NCI-H2227 (cell line): ENCODE measurements at regions not wholly inside any gene's neighbourhood (a gene's known extent, or its start where the extent isn't known, plus 50 kb on each side); places are given as distances from the start of the nearest gene placed in this dataset.

ENCODE experiments used
- DNase-seq: peaks from one replicate; lab custom pipeline; 2025; ENCODE audit not compliant: unreplicated experiment; lab: John Stamatoyannopoulos, UW

DNA sequence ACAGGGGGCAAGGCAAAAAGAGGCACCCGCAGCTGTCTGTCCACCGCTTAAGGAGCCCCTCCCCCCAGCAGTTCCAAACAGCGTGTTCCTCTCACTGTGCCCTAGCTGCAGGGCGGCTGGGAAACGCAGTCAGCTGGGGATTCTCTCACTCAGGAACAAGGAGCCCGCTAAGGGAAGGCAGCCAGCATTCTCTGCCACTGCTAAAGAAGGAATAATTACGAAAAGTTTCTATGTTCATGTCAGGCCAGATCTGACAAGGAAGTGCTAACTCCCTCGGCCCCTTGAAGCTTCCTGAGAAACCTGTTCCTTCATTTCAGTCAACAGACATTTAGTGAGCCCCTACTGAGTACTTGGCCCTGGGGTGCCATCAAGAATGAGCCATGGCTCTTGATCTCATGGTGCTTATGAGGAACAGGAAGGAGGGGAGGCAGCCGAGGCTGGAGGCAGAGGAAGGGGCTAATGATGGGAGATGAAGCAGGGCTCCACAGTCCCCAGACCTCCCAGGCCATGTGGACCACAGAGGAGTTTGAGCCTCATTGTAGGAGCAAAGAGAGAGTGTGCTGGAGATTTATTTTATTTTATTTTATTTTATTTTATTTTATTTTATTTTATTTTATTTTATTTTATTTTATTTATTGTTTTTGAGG, 101.7 kb upstream of the PMEPA1 start:
- no peak for DNase-seq

GRCh38 chr20:57810511-57811373, 100.9 kb upstream of the PMEPA1 start:
- no peak for DNase-seq

GRCh38 chr20:57809661-57810172, 99.9 kb upstream of the PMEPA1 start:
- DNase-seq: no peak

- DNase-seq: no peak
These were observed 99.3 kb upstream of the PMEPA1 start for GRCh38 chr20:57809149-57809548.

DNA sequence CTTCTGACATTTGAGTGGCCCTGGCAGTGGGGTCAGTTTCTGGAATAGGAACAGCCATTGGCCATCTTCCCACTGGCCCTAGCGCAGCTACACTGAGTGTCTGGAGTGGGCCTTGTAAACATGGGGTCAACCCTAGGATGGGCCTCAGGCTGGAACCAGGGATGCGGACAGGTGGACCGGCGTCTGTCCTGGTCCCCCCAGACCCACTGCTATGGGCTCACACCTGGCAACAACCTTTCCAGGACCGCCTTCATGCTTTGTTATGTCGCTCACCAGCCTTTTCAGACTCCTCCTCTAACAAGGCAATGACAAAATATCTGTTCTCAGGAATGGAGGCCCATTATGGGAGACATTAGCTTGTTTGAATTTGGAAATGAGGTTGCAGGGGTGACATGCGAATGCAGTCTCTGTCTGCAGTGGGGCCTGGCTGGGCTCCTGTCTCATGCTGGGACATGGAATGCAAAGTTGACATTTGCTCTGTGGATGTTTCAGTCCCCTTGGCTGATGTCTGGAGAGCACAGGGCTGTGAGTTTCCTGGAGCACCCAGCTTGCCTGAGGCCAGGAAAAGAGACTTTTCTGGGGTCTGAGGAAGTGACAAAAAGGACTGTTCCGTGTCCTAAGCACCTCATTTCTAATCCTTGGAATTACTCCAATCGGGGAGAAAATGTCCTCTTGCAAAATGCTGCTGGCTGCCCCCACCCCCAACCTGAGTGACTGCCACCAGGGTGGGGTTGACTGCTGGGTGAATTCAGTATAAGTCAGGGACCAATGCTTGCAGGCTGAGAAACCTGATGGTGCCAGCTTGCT, 98.7 kb upstream of the PMEPA1 start:
- no peak for DNase-seq

DNA sequence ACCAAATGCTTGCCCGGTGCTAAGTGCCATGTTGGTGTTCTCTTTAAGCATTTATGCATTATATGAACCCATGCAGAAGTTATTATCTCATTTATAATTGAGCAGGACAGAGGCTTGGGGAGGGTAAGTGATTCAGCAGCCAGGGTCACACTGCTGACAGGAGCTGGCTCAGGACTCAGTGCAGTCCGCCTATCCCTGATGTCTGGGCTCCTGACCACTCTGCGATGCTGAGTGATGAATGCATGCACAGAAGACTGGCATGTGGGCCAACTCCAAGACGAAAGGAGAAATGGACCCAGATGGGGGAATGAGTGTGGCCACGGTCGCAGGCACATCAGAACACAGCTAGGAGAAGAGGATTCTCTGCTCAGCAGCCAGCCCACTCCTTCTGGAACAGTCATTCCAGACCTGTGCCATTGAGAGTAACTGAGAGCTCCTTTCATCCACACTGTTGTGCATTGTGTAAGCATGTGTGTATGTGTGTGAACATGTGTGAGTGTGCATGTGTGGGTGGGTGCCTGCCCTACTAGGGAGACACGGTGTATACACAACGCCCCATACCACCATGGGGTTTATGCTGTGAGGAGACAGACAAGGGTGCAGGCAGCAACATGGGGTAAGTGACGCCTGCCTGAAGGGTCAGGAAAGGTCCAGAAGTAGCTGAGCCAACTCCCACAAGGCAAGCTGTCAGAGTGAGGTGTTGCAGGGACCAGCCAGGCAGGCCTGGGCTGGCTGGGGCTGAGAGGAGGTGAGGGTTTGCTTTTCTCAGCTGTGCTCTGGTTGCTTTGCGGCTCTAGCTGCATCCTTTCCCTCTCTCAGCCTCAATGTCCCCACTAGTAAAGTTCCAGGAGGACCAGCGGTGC, 97.8 kb upstream of the PMEPA1 start:
- no peak for DNase-seq

GRCh38 chr20:57806975-57807374, 97.2 kb upstream of the PMEPA1 start:
- DNase-seq: no peak

GRCh38 chr20:57806476-57806875, 96.7 kb upstream of the PMEPA1 start:
- DNase-seq: no peak

GRCh38 chr20:57805747-57806146, 95.9 kb upstream of the PMEPA1 start:
- DNase-seq: no peak

GRCh38 chr20:57804470-57805250, 94.8 kb upstream of the PMEPA1 start:
- DNase-seq: no peak

DNA sequence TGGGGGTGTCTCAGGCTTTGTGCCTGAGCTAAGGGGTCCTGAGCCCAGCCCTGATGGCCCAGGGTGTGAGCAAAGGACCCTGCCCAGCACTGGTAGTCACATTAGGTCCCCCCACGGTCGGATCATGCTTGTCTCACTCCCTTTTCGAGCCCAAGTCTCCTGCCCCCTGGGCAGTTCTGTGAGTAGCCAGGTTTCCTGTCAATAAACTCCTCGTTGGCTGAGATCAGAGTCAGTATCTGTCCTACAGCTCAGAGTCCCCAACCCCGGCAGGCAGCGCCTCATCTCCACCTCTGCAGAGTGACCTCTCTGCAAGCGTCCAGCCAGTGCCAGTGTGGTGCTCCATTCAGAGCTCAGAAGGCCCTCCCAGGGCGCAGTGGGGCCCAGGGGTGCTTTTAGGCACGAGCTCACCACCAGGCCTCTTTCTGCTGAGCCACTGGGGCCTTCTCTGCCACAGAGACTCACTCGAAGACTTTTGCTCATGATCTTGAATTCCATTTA, 93.7 kb upstream of the PMEPA1 start:
- no peak for DNase-seq

DNA sequence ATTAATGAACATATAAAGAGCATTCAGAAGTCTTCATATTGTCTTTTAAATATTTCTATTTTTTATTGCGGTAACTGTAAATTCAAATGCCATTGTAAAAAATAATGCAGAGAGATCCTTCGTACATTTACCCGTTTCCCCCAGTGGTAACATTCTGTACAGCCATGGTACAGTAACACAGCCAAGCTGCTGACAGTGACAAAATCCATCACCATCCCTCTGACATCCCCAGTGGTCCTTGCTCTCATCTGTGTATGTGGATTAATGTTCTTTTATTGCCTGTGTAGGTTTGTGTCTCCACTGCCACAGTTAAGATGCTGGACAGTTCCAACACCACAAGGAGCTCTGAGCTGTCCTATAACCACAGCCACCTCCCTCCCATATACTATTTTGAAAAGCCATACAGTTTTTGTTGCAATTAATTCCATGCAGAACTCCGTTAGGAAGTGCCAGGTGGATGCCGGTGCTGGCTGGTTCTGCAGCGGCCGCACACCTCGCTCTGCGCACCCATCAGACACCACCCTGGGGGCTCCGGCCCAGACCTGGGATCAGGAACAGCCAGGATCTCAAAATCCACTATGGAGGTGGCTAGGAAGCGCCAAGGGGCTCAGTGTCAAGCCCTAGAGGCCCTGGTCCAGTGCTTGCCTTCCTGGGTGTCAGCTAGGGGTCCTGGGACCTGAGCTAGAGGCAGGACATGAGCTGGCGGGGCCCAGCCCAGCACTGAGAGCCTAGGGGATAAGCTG, 93.1 kb upstream of the PMEPA1 start:
- DNase-seq: no peak

DNA sequence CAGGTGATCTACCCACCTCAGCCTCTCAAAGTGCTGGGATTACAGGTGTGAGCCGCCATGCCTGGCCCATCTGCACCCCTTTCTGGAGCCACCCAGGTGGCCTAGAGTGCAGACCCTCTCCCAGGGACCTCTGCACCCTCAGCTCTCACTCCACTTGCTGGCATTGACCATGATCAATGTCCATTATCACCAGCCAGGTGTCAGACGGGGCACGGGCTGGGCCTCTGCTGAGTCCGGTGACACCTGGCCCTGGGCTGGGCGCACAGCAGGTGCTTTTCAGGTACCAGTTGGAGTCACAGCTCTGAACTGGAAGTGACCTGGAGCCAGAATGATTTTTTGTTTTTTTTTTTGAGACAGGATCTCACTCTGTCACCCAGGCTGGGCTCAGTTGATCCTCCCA, 91.8 kb upstream of the PMEPA1 start:
- DNase-seq: no peak

GRCh38 chr20:57800791-57801430, 91.1 kb upstream of the PMEPA1 start:
- no peak for DNase-seq

DNA sequence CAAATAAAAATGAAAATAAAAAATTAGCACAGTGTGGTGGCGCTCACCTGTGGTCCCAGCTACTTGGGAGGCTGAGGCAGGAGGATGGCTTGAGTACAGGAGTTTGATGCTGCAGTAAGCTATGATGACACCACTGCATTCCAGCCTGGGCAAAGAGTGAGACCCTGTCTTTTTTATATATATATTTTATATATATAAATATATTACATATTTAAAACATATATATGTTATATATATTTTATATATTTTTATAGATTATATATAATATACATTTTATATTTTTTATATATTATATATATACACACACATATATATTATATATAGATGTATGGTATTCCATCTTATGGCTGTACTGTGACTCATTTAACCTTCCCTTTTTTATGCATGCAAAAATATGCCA, 87.6 kb upstream of the PMEPA1 start:
- no peak for DNase-seq

GRCh38 chr20:57795977-57796560, 86.3 kb upstream of the PMEPA1 start:
- no peak for DNase-seq

- DNase-seq: no peak
These were observed 85.5 kb upstream of the PMEPA1 start for GRCh38 chr20:57795342-57795697.
